ENCODE measurements at regions not wholly inside any gene's neighbourhood (a gene's known extent, or its start where the extent isn't known, plus 50 kb on each side); places are given as distances from the start of the nearest gene placed in this dataset.

DNA sequence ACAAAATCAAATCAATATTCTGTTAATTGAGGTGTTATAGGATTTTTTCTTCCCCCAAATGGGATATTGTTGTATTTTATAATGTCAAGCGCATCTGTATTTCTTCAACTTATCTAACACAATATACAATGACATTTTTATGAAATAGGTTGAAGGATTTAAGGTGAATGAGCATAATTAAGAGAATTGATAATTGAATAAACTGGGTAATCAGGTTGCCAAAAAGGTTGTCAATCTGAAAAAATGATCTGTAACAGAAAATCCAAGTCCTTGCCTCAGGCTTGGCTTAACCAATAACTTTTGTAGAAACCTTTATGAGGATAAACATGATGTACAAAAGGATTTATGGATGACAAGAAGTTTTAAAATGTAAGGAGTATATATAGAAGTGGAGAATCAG is 1101.7 kb upstream of the EYS start:
- no peak for TF ChIP-seq E4F1 (IDR thresholded peaks at IDR 0.05; ENCODE audit: borderline replicate concordance, partially characterized antibody)
- TF ChIP-seq, protein P1, sequence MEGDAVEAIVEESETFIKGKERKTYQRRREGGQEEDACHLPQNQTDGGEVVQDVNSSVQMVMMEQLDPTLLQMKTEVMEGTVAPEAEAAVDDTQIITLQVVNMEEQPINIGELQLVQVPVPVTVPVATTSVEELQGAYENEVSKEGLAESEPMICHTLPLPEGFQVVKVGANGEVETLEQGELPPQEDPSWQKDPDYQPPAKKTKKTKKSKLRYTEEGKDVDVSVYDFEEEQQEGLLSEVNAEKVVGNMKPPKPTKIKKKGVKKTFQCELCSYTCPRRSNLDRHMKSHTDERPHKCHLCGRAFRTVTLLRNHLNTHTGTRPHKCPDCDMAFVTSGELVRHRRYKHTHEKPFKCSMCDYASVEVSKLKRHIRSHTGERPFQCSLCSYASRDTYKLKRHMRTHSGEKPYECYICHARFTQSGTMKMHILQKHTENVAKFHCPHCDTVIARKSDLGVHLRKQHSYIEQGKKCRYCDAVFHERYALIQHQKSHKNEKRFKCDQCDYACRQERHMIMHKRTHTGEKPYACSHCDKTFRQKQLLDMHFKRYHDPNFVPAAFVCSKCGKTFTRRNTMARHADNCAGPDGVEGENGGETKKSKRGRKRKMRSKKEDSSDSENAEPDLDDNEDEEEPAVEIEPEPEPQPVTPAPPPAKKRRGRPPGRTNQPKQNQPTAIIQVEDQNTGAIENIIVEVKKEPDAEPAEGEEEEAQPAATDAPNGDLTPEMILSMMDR (IDR thresholded peaks at IDR 0.05 in 2 of 3, conservative IDR thresholded peaks at IDR 0.05 in 1 of 3; ENCODE audit: control insufficient read depth in 2 of 3, extremely low read depth in 1 of 3, insufficient read depth in 1 of 3, low read depth in 3 of 3, low read length in 3 of 3), result no peak
